ENCODE measurements at regions not wholly inside any gene's neighbourhood (a gene's known extent, or its start where the extent isn't known, plus 50 kb on each side); places are given as distances from the start of the nearest gene placed in this dataset.

DNA sequence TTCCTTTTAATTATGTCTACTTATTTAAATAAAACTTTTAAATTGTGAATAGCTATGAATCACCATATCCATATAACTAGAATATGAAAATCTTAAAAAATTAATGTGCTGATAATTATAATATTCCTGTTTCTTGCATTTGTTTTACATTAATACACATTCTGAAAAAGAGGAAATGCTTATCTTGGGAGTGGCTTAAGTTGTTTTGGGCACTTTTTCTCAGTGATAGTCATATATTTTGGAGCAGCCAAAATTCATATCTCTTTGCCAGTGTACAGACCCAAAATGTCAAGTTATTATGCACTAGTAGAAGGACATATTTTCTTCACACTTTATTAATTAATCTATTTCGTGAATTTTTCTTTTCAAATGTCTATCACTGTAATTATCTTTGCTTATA lies 838.5 kb downstream of the USP25 start:
- TF ChIP-seq, protein P1, sequence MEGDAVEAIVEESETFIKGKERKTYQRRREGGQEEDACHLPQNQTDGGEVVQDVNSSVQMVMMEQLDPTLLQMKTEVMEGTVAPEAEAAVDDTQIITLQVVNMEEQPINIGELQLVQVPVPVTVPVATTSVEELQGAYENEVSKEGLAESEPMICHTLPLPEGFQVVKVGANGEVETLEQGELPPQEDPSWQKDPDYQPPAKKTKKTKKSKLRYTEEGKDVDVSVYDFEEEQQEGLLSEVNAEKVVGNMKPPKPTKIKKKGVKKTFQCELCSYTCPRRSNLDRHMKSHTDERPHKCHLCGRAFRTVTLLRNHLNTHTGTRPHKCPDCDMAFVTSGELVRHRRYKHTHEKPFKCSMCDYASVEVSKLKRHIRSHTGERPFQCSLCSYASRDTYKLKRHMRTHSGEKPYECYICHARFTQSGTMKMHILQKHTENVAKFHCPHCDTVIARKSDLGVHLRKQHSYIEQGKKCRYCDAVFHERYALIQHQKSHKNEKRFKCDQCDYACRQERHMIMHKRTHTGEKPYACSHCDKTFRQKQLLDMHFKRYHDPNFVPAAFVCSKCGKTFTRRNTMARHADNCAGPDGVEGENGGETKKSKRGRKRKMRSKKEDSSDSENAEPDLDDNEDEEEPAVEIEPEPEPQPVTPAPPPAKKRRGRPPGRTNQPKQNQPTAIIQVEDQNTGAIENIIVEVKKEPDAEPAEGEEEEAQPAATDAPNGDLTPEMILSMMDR (conservative IDR thresholded peaks at IDR 0.05; ENCODE audit: low read depth in 2 of 2), result no peak
- TF ChIP-seq EZH2 (IDR thresholded peaks at IDR 0.05; ENCODE audit: low read depth, unreplicated experiment), result no peak
- TF ChIP-seq CREB1 (CRISPR knock-in tag; IDR thresholded peaks at IDR 0.05; ENCODE audit: low read depth), result no peak
- TF ChIP-seq EZH2phosphoT487 (IDR thresholded peaks at IDR 0.05; ENCODE audit: unreplicated experiment), result no peak
- TF ChIP-seq JUNB (IDR thresholded peaks at IDR 0.05; ENCODE audit: unreplicated experiment), result no peak
- TF ChIP-seq ZNF114 (CRISPR knock-in tag; IDR thresholded peaks at IDR 0.05), result no peak
- no peak for TF ChIP-seq POLR2AphosphoS5 (IDR thresholded peaks at IDR 0.05; ENCODE audit: low read depth)
- no peak for TF ChIP-seq ZNF462 (CRISPR knock-in tag; IDR thresholded peaks at IDR 0.05)
- TF ChIP-seq REST (IDR thresholded peaks at IDR 0.05; ENCODE audit: unreplicated experiment), result no peak

Data from GM23338 (cell line).